ENCODE measurements at regions not wholly inside any gene's neighbourhood (a gene's known extent, or its start where the extent isn't known, plus 50 kb on each side); places are given as distances from the start of the nearest gene placed in this dataset.

- no peak overlapping the region for H3K27ac ChIP-seq
- no peak for DNase-seq (ENCODE audit: low read depth in 1 of 2, low spot score in 1 of 2)
- no peaks in the 10 kb centered on the region for H3K27me3 ChIP-seq
- TF ChIP-seq, protein P1, sequence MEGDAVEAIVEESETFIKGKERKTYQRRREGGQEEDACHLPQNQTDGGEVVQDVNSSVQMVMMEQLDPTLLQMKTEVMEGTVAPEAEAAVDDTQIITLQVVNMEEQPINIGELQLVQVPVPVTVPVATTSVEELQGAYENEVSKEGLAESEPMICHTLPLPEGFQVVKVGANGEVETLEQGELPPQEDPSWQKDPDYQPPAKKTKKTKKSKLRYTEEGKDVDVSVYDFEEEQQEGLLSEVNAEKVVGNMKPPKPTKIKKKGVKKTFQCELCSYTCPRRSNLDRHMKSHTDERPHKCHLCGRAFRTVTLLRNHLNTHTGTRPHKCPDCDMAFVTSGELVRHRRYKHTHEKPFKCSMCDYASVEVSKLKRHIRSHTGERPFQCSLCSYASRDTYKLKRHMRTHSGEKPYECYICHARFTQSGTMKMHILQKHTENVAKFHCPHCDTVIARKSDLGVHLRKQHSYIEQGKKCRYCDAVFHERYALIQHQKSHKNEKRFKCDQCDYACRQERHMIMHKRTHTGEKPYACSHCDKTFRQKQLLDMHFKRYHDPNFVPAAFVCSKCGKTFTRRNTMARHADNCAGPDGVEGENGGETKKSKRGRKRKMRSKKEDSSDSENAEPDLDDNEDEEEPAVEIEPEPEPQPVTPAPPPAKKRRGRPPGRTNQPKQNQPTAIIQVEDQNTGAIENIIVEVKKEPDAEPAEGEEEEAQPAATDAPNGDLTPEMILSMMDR (IDR thresholded peaks at IDR 0.05; ENCODE audit: low read depth, low read length), result no peak
- no peaks in the 10 kb centered on the region for H3K36me3 ChIP-seq
- H3K4me1 ChIP-seq (ENCODE audit: low read depth), result peaks cover 6% of the 10 kb centered on the region
- H3K4me3 ChIP-seq, result no peak overlapping the region
- no peaks in the 10 kb centered on the region for H3K9me3 ChIP-seq (ENCODE audit: low read depth)
These were observed 743.7 kb upstream of the EPHA6 start for GRCh38 chr3:96070678-96071077.

- peaks cover 6% of the 10 kb centered on the region for H3K4me1 ChIP-seq (ENCODE audit: low read depth)
- H3K9me3 ChIP-seq (ENCODE audit: low read depth), result no peaks in the 10 kb centered on the region
- H3K27ac ChIP-seq, result no peak overlapping the region
- TF ChIP-seq, protein P1 (IDR thresholded peaks at IDR 0.05; ENCODE audit: low read depth, low read length), result no peak
- H3K27me3 ChIP-seq, result no peaks in the 10 kb centered on the region
- DNase-seq (ENCODE audit: low read depth in 1 of 2, low spot score in 1 of 2), result no peak
- H3K4me3 ChIP-seq, result no peak overlapping the region
- no peaks in the 10 kb centered on the region for H3K36me3 ChIP-seq
These were observed 743.3 kb upstream of the EPHA6 start for GRCh38 chr3:96071097-96071496.

DNA sequence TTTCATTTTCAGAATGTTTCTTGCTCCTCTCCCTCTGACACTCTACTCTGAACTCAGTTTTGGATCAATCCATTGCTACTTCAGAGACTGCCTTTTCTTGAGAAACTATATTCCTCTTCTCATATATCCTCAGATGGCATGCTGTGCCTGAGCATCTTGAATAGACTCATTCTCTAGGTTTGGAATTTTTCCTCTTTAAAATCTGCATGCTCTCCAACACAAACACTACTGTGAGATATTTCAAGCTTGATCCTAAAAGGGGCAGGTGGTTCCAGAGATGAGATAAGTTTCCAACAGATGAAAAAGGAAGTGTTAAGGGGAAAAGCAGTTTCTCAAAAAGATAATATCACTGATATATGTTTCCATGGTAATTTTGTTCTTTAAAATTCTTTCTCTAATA, 742.2 kb upstream of the EPHA6 start:
- Histone ChIP-seq H3K9me3 (ENCODE audit: low read depth) (no peaks in the 10 kb centered on the region), H3K27ac (no peak overlapping the region), H3K36me3 (no peaks in the 10 kb centered on the region), H3K4me1 (ENCODE audit: low read depth) (peaks cover 6% of the 10 kb centered on the region), H3K4me3 (no peak overlapping the region), H3K27me3 (no peaks in the 10 kb centered on the region)
- DNase-seq (ENCODE audit: low read depth in 1 of 2, low spot score in 1 of 2), result no peak
- TF ChIP-seq, protein P1 (IDR thresholded peaks at IDR 0.05; ENCODE audit: low read depth, low read length), result no peak

- DNase-seq (ENCODE audit: low read depth in 1 of 2, low spot score in 1 of 2), result no peak
- Histone ChIP-seq H3K4me1 (ENCODE audit: low read depth) (no peaks in the 10 kb centered on the region), H3K27me3 (no peaks in the 10 kb centered on the region), H3K27ac (no peak overlapping the region), H3K4me3 (no peak overlapping the region), H3K9me3 (ENCODE audit: low read depth) (no peaks in the 10 kb centered on the region), H3K36me3 (no peaks in the 10 kb centered on the region)
- TF ChIP-seq, protein P1 (IDR thresholded peaks at IDR 0.05; ENCODE audit: low read depth, low read length), result no peak
These were observed 730.8 kb upstream of the EPHA6 start for GRCh38 chr3:96083610-96084009.

DNA sequence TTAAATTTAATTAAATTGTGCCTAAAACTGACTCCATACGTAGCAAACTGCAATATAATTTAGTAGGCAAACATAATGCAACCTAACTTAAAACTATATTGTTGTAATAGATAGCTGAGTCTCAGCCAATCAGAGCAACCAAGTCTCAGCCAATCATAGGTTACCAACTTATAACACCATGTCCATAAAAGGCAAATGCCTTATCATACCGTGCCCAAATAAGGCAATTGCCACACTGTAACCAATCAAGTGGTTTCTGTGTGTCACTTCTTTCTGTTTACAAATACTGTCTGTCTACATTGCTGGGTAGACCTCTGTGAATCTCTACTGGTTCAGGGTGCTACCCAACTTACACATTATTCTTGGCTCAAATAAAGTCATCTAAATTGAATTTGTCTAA, 728.4 kb upstream of the EPHA6 start:
- Histone ChIP-seq H3K4me1 (ENCODE audit: low read depth) (no peaks in the 10 kb centered on the region), H3K27ac (no peak overlapping the region), H3K4me3 (no peak overlapping the region), H3K36me3 (no peaks in the 10 kb centered on the region), H3K9me3 (ENCODE audit: low read depth) (no peaks in the 10 kb centered on the region), H3K27me3 (no peaks in the 10 kb centered on the region)
- TF ChIP-seq, protein P1 (IDR thresholded peaks at IDR 0.05; ENCODE audit: low read depth, low read length), result no peak
- DNase-seq (ENCODE audit: low read depth in 1 of 2, low spot score in 1 of 2), result no peak

DNA sequence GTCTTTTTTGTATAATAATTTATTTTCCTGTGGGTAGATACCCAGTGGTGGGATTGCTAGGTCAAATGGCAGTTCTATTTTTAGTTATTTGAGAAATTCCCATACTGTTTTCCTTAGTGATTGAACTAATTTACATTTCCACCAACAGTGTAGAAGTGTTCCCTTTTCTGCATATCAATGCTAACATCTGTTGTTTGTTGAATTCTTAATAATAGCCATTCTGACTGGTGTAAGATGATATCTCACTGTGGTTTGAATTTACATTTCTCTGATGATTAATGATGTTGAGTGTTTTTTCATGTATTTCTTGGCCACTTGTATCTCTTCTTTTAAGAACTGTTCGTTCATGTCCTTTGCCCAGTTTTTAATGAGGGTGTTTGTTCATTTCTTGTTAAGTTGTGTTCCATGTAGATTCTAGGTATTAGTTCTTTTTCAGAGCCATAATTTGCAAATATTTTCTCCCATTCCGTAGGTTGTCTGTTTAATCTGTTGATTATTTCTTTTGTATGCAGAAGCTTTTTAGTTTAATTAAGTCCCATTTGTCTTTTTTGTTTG, 713.3 kb upstream of the EPHA6 start:
- Histone ChIP-seq H3K9me3 (ENCODE audit: low read depth) (no peaks in the 10 kb centered on the region), H3K4me3 (no peak overlapping the region), H3K27ac (no peak overlapping the region), H3K27me3 (no peaks in the 10 kb centered on the region), H3K4me1 (ENCODE audit: low read depth) (no peaks in the 10 kb centered on the region), H3K36me3 (peaks cover 3% of the 10 kb centered on the region)
- TF ChIP-seq, protein P1 (IDR thresholded peaks at IDR 0.05; ENCODE audit: low read depth, low read length), result no peak
- no peak for DNase-seq (ENCODE audit: low read depth in 1 of 2, low spot score in 1 of 2)

Measured in cardiac muscle cell (in vitro differentiated cells and primary cell).